NCI-H2196 treated with DMSO at 0.1 percent for 48 hours (cell line): ENCODE measurements at regions not wholly inside any gene's neighbourhood (a gene's known extent, or its start where the extent isn't known, plus 50 kb on each side); places are given as distances from the start of the nearest gene placed in this dataset.

Experiments used
- DNase-seq: peaks from one replicate; lab custom pipeline; 2025; ENCODE audit not compliant: unreplicated experiment; lab: John Stamatoyannopoulos, UW

GRCh38 chr2:223223156-223223555, 171.2 kb downstream of the KCNE4 start:
- DNase-seq = no peak

GRCh38 chr2:223225266-223225665, 173.3 kb downstream of the KCNE4 start:
- DNase-seq = no peak

GRCh38 chr2:223226264-223226663, 174.3 kb downstream of the KCNE4 start:
- DNase-seq = no peak

- DNase-seq = no peak
Measured at GRCh38 chr2:223227338-223227737, 175.3 kb downstream of the KCNE4 start.

- DNase-seq = no peak
Measured at GRCh38 chr2:223228871-223229270, 176.9 kb downstream of the KCNE4 start.

- peak; percentile 20 for DNase-seq
Measured at GRCh38 chr2:223230352-223230751, 178.4 kb downstream of the KCNE4 start.

- DNase-seq = no peak
Measured at GRCh38 chr2:223232285-223232684, 180.3 kb downstream of the KCNE4 start.

GRCh38 chr2:223232896-223233295, 180.9 kb downstream of the KCNE4 start:
- no peak for DNase-seq

GRCh38 chr2:223235986-223236385, 184.0 kb downstream of the KCNE4 start:
- no peak for DNase-seq

GRCh38 chr2:223238301-223238700, 186.3 kb downstream of the KCNE4 start:
- no peak for DNase-seq

GRCh38 chr2:223243233-223243632, 191.2 kb downstream of the KCNE4 start:
- DNase-seq = no peak

GRCh38 chr2:223247136-223247535, 195.1 kb downstream of the KCNE4 start:
- no peak for DNase-seq

- no peak for DNase-seq
Measured at GRCh38 chr2:223251656-223252229, 199.8 kb downstream of the KCNE4 start.

GRCh38 chr2:223260681-223261080, 208.7 kb downstream of the KCNE4 start:
- DNase-seq = no peak

GRCh38 chr2:223262946-223263345, 211.0 kb downstream of the KCNE4 start:
- DNase-seq = no peak

GRCh38 chr2:223264541-223265193, 212.7 kb downstream of the KCNE4 start:
- no peak for DNase-seq

GRCh38 chr2:223267160-223267951, 215.4 kb downstream of the KCNE4 start:
- DNase-seq = no peak

- DNase-seq = no peak
Measured at GRCh38 chr2:223269386-223269785, 217.4 kb downstream of the KCNE4 start.

GRCh38 chr2:223270548-223270947, 218.6 kb downstream of the KCNE4 start:
- no peak for DNase-seq

- DNase-seq = no peak
Measured at GRCh38 chr2:223273995-223274394, 222.0 kb downstream of the KCNE4 start.

- DNase-seq = no peak
Measured at GRCh38 chr2:223282221-223282620, 230.2 kb downstream of the KCNE4 start.

GRCh38 chr2:223283329-223283728, 231.3 kb downstream of the KCNE4 start:
- no peak for DNase-seq
